ENCODE measurements at regions not wholly inside any gene's neighbourhood (a gene's known extent, or its start where the extent isn't known, plus 50 kb on each side); places are given as distances from the start of the nearest gene placed in this dataset.

DNA sequence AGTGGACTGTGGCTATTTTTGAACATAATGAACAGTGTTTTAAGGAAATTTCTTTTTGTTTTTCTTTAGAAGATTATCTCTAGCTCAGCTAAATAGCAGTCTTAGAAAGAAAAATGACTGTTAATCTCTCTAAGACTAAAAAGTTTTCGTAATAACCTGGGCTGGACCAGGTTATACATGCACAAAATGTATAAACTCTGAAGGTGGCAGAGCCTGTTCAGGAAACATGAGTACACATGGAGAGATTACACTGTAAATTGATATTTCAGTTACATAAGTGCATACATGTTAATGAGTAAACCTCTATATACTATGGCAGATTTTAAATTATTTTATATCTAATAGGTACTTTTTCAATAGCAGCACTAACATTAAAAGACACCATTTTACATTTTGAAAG lies 258.2 kb upstream of the CFAP20DC start:
- Histone ChIP-seq H3K9me3 (no peaks in the 10 kb centered on the region), H3K4me1 (no peaks in the 10 kb centered on the region), H3K36me3 (no peaks in the 10 kb centered on the region), H3K4me3 (no peak overlapping the region), H3K27me3 (no peaks in the 10 kb centered on the region), H3K27ac (no peak overlapping the region)
- no peak for ATAC-seq (ENCODE audit: low FRiP score in 2 of 2)
- 74 to 100% methylated on average over 1 of the region's 1 CpG for WGBS, 2 donors
- TF ChIP-seq POLR2AphosphoS5 (IDR thresholded peaks at IDR 0.05), result no peak
- TF ChIP-seq CTCF (IDR thresholded peaks at IDR 0.05), result no peak
- TF ChIP-seq POLR2A (IDR thresholded peaks at IDR 0.05), result no peak
- TF ChIP-seq EP300 (IDR thresholded peaks at IDR 0.05), result no peak
- DNase-seq, result no peak

DNA sequence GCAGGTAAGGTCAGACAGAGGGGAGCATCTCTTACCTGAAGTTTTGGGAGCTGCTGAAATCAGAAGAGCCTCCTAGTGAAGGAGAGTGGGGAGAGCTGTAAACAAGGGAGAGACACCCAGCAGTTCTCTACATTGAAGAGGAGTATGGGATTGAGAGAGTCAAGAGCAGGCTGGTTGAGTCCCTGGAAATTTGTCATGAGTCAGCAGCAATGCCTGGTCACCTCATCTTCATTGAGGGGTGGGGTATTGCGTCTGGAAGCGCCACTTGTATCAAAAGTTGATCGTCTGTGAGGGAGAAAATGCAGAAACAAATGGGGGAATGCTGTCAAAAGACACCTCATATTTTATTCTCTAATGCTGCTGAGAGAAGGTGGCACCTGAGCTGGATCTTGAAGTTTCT lies 256.6 kb upstream of the CFAP20DC start:
- DNase-seq (no peak), ATAC-seq (ENCODE audit: low FRiP score in 2 of 2) (no peak)
- no peak overlapping the region for H3K4me3 ChIP-seq
- H3K4me1 ChIP-seq, result peaks cover 0 to 2% (median 0%) of the 10 kb centered on the region in 4 donors
- H3K36me3 ChIP-seq, result no peaks in the 10 kb centered on the region
- H3K27ac ChIP-seq, result no peak overlapping the region
- WGBS, 2 donors, result 90 to 94% methylated on average over 3 of the region's 3 CpGs
- no peaks in the 10 kb centered on the region for H3K9me3 ChIP-seq
- TF ChIP-seq EP300 (IDR thresholded peaks at IDR 0.05), result no peak
- no peak for TF ChIP-seq POLR2AphosphoS5 (IDR thresholded peaks at IDR 0.05)
- TF ChIP-seq CTCF (IDR thresholded peaks at IDR 0.05), result no peak
- TF ChIP-seq POLR2A (IDR thresholded peaks at IDR 0.05), result no peak
- H3K27me3 ChIP-seq, result no peaks in the 10 kb centered on the region

DNA sequence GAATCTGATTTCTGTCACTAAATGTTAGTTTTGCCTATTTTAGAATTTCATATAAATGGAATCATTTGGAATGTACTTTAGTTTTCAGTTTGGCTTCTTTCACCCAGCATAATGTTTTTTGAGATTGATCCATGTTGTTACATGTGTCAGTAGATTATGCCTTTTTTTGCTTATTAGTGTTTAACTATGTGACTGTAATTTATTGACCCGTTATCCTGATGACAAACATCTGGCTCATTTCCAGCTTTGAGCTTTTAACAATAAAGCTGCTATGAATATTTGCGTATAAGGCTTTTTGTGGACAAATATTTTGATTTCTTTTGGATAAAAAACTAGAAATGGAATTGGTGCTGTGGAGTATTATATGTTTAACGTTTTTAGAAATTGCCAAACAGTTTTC lies 254.5 kb upstream of the CFAP20DC start:
- Histone ChIP-seq H3K9me3 (no peaks in the 10 kb centered on the region), H3K27me3 (no peaks in the 10 kb centered on the region), H3K27ac (no peak overlapping the region), H3K4me3 (no peak overlapping the region), H3K36me3 (no peaks in the 10 kb centered on the region), H3K4me1 (peaks cover 0 to 7% (median 2%) of the 10 kb centered on the region in 4 donors)
- TF ChIP-seq POLR2A (IDR thresholded peaks at IDR 0.05) (no peak), EP300 (IDR thresholded peaks at IDR 0.05) (no peak), CTCF (IDR thresholded peaks at IDR 0.05) (no peak), POLR2AphosphoS5 (IDR thresholded peaks at IDR 0.05) (no peak)
- DNase-seq (no peak), ATAC-seq (ENCODE audit: low FRiP score in 2 of 2) (no peak)
- WGBS, 2 donors, result 64 to 72% methylated on average over 3 of the region's 3 CpGs

- DNase-seq, result no peak
- no peaks in the 10 kb centered on the region for H3K36me3 ChIP-seq
- no peaks in the 10 kb centered on the region for H3K9me3 ChIP-seq
- H3K4me1 ChIP-seq, result peaks cover 0 to 7% (median 2%) of the 10 kb centered on the region in 4 donors
- H3K4me3 ChIP-seq, result no peak overlapping the region
- TF ChIP-seq POLR2AphosphoS5 (IDR thresholded peaks at IDR 0.05) (no peak), EP300 (IDR thresholded peaks at IDR 0.05) (no peak), CTCF (IDR thresholded peaks at IDR 0.05) (no peak), POLR2A (IDR thresholded peaks at IDR 0.05) (no peak)
- no peaks in the 10 kb centered on the region for H3K27me3 ChIP-seq
- H3K27ac ChIP-seq, result no peak overlapping the region
- 67 to 82% methylated on average over 4 of the region's 4 CpGs for WGBS, 2 donors
- no peak for ATAC-seq (ENCODE audit: low FRiP score in 2 of 2)
These were observed 253.6 kb upstream of the CFAP20DC start for GRCh38 chr3:59303452-59303851.

DNA sequence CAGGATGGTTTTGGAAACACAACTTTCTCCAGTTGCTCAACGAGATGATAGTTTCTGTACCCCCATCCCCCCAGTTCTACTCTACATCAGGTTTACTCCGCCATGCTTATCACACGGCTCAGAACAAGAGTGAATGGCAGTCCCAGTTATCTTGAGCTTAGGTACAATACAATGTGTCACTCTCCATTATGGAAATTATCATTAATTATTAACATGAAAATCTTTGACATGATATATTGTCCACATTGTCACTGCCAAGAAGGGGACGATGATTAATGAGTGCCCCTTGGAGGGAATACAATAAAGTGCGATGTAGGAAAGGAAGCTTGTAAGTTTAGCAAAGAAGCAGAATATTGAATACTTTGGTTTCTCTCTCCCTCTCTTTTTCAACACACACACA lies 252.6 kb upstream of the CFAP20DC start:
- no peak for TF ChIP-seq CTCF (IDR thresholded peaks at IDR 0.05)
- no peak for TF ChIP-seq POLR2AphosphoS5 (IDR thresholded peaks at IDR 0.05)
- no peak for TF ChIP-seq EP300 (IDR thresholded peaks at IDR 0.05)
- no peak for TF ChIP-seq POLR2A (IDR thresholded peaks at IDR 0.05)
- Histone ChIP-seq H3K27ac (no peak overlapping the region), H3K4me3 (no peak overlapping the region), H3K36me3 (no peaks in the 10 kb centered on the region), H3K9me3 (no peaks in the 10 kb centered on the region), H3K4me1 (peaks cover 0 to 7% (median 2%) of the 10 kb centered on the region in 4 donors), H3K27me3 (no peaks in the 10 kb centered on the region)
- 77 to 79% methylated on average over 5 of the region's 5 CpGs for WGBS, 2 donors
- DNase-seq (no peak), ATAC-seq (ENCODE audit: low FRiP score in 2 of 2) (no peak)
